ENCODE measurements at regions not wholly inside any gene's neighbourhood (a gene's known extent, or its start where the extent isn't known, plus 50 kb on each side); places are given as distances from the start of the nearest gene placed in this dataset.

DNA sequence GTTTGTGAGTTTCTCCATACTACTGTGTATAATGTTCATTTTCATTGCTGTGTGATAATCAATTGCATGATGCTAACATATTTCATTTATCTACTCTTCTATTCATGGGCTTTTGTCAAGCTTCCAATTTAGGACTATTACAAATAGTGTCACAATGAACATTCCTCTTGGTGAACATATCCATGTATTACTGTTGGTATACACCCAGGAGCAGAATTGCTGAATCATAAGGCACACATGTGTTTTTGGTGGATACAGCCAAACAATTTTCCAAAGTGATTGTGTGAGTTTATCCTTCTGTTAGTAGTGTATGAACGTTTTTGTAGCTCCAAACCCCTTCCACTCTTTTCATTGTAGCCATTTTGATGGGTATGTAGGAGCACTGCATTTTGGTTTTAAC lies 101.6 kb upstream of the COPS8 start:
- CTCF ChIA-PET (ENCODE audit: low intra/inter-chr PET ratio), result no interaction called here

GRCh38 chr2:236985761-236986339 lies 99.8 kb upstream of the COPS8 start:
- H3K4me3 ChIP-seq, result no peak overlapping the region
- no peak overlapping the region for H2AFZ ChIP-seq (ENCODE audit: low read depth, low read length)
- H3K4me2 ChIP-seq (ENCODE audit: insufficient read depth, low read length), result no peak overlapping the region
- ChIA-PET CTCF (ENCODE audit: low intra/inter-chr PET ratio) (no interaction called here), POLR2A (no interaction called here)
- no peaks in the 10 kb centered on the region for H3K4me1 ChIP-seq (replicated peaks in 1 of 2; ENCODE audit: control insufficient read depth in 2 of 2, insufficient read depth in 2 of 2, low read length in 2 of 2)
- H3K9me1 ChIP-seq (ENCODE audit: control insufficient read depth, insufficient read depth, low read length), result no peaks in the 10 kb centered on the region
- no peaks in the 10 kb centered on the region for H3K79me2 ChIP-seq (ENCODE audit: control insufficient read depth, insufficient read depth, low read length)
- H4K20me1 ChIP-seq (replicated peaks; ENCODE audit: control insufficient read depth, insufficient read depth, low read length), result no peaks in the 10 kb centered on the region; the same call in 1 of the 2 replicates
- WGBS (ENCODE audit: insufficient coverage, low coverage, missing lambda C conversion rate), result 1% methylated on average over 7 of the region's 7 CpGs
- H3K27ac ChIP-seq (ENCODE audit: extremely low read depth, low read depth, low read length), result no peak overlapping the region
- in situ Hi-C loops (cut with MboI) (no loop called here), intact Hi-C loops (cut with micrococcal nuclease) (no loop called here)
- DNase-seq (ENCODE audit: extremely low read depth in 1 of 4, low spot score in 3 of 4) (no peak), ATAC-seq (no peak), FAIRE-seq (no peak)
- no peaks in the 10 kb centered on the region for H3K9me3 ChIP-seq (replicated peaks; ENCODE audit: control insufficient read depth, insufficient read depth, low read depth, low read length)
- BruUV-seq (replicated peaks), result no TSS peak
- H3K9ac ChIP-seq (ENCODE audit: insufficient read depth in 1 of 2, low read depth in 2 of 2, low read length in 2 of 2), result no peak overlapping the region
- H3K36me3 ChIP-seq (ENCODE audit: control insufficient read depth, insufficient read depth, low read length), result no peaks in the 10 kb centered on the region
- peaks cover 0 to 22% of the 10 kb centered on the region in 2 experiments; a peak in 1 of 5 replicates for H3K27me3 ChIP-seq (ENCODE audit: control insufficient read depth in 2 of 2, insufficient read depth in 2 of 2, low read length in 2 of 2)
- TF ChIP-seq LEF1 (IDR thresholded peaks at IDR 0.05), result no peak
- TF ChIP-seq HCFC1 (IDR thresholded peaks at IDR 0.05; ENCODE audit: low read depth, low read length), result no peak
- TF ChIP-seq KLF6 (CRISPR knock-in tag; IDR thresholded peaks at IDR 0.05; ENCODE audit: borderline replicate concordance), result no peak
- TF ChIP-seq PYGO2 (tag; IDR thresholded peaks at IDR 0.05), result no peak
- no peak for TF ChIP-seq TBL1XR1 (IDR thresholded peaks at IDR 0.05; ENCODE audit: low read length in 2 of 2)
- no peak for TF ChIP-seq PTRF (tag; IDR thresholded peaks at IDR 0.05)
- no peak for TF ChIP-seq ZNF174 (CRISPR knock-in tag; IDR thresholded peaks at IDR 0.05)
- no peak for TF ChIP-seq BACH1 (tag; IDR thresholded peaks at IDR 0.05)
- no peak for TF ChIP-seq NBN (IDR thresholded peaks at IDR 0.05; ENCODE audit: low read depth)
- TF ChIP-seq ETV6 (IDR thresholded peaks at IDR 0.05; ENCODE audit: borderline replicate concordance in 1 of 2, low read depth in 2 of 2, low read length in 1 of 2), result no peak
- TF ChIP-seq ETV6 (CRISPR knock-in tag; IDR thresholded peaks at IDR 0.05; ENCODE audit: borderline replicate concordance), result no peak
- TF ChIP-seq PHTF2 (CRISPR knock-in tag; IDR thresholded peaks at IDR 0.05), result no peak
- no peak for TF ChIP-seq ZNF518B (CRISPR knock-in tag; IDR thresholded peaks at IDR 0.05)
- no peak for TF ChIP-seq RBBP5 (IDR thresholded peaks at IDR 0.05; ENCODE audit: borderline replicate concordance, insufficient read depth, low read length, poor library complexity, severe bottlenecking)

More for the DNA sequence above, 101.6 kb upstream of the COPS8 start:
- Histone ChIP-seq H3K79me2 (ENCODE audit: control insufficient read depth, insufficient read depth, low read length) (no peaks in the 10 kb centered on the region), H3K27ac (ENCODE audit: extremely low read depth, low read depth, low read length) (no peak overlapping the region), H3K9me1 (ENCODE audit: control insufficient read depth, insufficient read depth, low read length) (no peaks in the 10 kb centered on the region), H3K4me2 (ENCODE audit: insufficient read depth, low read length) (no peak overlapping the region), H2AFZ (ENCODE audit: low read depth, low read length) (no peak overlapping the region), H3K4me3 (no peak overlapping the region), H4K20me1 (replicated peaks; ENCODE audit: control insufficient read depth, insufficient read depth, low read length) (no peaks in the 10 kb centered on the region; the same call in 1 of the 2 replicates), H3K27me3 (ENCODE audit: control insufficient read depth in 2 of 2, insufficient read depth in 2 of 2, low read length in 2 of 2) (peaks cover 0 to 17% of the 10 kb centered on the region in 2 experiments; a peak in 1 of 5 replicates), H3K36me3 (ENCODE audit: control insufficient read depth, insufficient read depth, low read length) (no peaks in the 10 kb centered on the region), H3K9me3 (replicated peaks; ENCODE audit: control insufficient read depth, insufficient read depth, low read depth, low read length) (no peaks in the 10 kb centered on the region), H3K4me1 (replicated peaks in 1 of 2; ENCODE audit: control insufficient read depth in 2 of 2, insufficient read depth in 2 of 2, low read length in 2 of 2) (no peaks in the 10 kb centered on the region), H3K9ac (ENCODE audit: insufficient read depth in 1 of 2, low read depth in 2 of 2, low read length in 2 of 2) (no peak overlapping the region)
- DNase-seq (ENCODE audit: extremely low read depth in 1 of 4, low spot score in 3 of 4) (no peak), ATAC-seq (no peak), FAIRE-seq (no peak)
- in situ Hi-C loops (cut with MboI) (no loop called here), intact Hi-C loops (cut with micrococcal nuclease) (no loop called here)
- POLR2A ChIA-PET, result no interaction called here
- WGBS (ENCODE audit: insufficient coverage, low coverage, missing lambda C conversion rate), result 0% methylated on average over 1 of the region's 1 CpG
- BruUV-seq (replicated peaks), result no TSS peak
- no peak for TF ChIP-seq ZNF232 (CRISPR knock-in tag; IDR thresholded peaks at IDR 0.05)

Measured in K562 (cell line).